OCI-LY7 (cell line): ENCODE measurements at regions not wholly inside any gene's neighbourhood (a gene's known extent, or its start where the extent isn't known, plus 50 kb on each side); places are given as distances from the start of the nearest gene placed in this dataset.

Experiments used
- BruUV-seq: library from RNA; stranded (reverse); fragments of 400-500 nt; replicated peaks from 2 replicates; lab custom pipeline; 2021; lab: Mats Ljungman, UMichigan
- CTCF ChIA-PET: fragments of 300-600 bp; sonication (Branson Sonifier 250); formaldehyde crosslinking; loops from one replicate; lab custom pipeline; 2022; ENCODE audit warnings: antibody characterized with exemption; ENCODE audit not compliant: unreplicated experiment; lab: Charles Lee
- POLR2A ChIA-PET: fragments of 300-600 bp; sonication (Branson Sonifier 250); formaldehyde crosslinking; loops from one replicate; lab custom pipeline; 2022; ENCODE audit warnings: antibody characterized with exemption; lab: Charles Lee
- DNase-seq: peaks from one replicate; pipeline ENCODE4 v3.0.0-alpha.2; 2015; ENCODE audit warnings: low spot score
- H2AFZ ChIP-seq: fragments of 200-600 bp; sonication (generic), shearing (Covaris generic); 2 replicates; pipeline ENCODE4 v1.6.1; 2014; ENCODE audit warnings: mild to moderate bottlenecking, antibody characterized with exemption, low read length, moderate library complexity
- H3K27ac ChIP-seq: fragments of 200-600 bp; sonication (generic); 2 replicates; pipeline ENCODE4 v1.5.1; 2014; ENCODE audit warnings: mixed run types, low read depth, mild to moderate bottlenecking, moderate library complexity, low read length, inconsistent platforms; ENCODE audit not compliant: poor library complexity, severe bottlenecking
- H3K36me3 ChIP-seq: fragments of 200-600 bp; sonication (generic); 2 replicates; pipeline ENCODE4 v1.6.1; 2014; ENCODE audit warnings: mild to moderate bottlenecking, antibody characterized with exemption, low read length, moderate library complexity, mixed read lengths; ENCODE audit not compliant: insufficient read depth
- H3K4me1 ChIP-seq: fragments of 200-600 bp; sonication (generic); 2 replicates; pipeline ENCODE4 v1.5.1; 2014; ENCODE audit warnings: mild to moderate bottlenecking, low read length; ENCODE audit not compliant: insufficient read depth, poor library complexity, severe bottlenecking
- H3K4me2 ChIP-seq: fragments of 200-600 bp; sonication (generic); 2 replicates; pipeline ENCODE4 v1.6.1; 2014; ENCODE audit warnings: mild to moderate bottlenecking, low read length
- H3K4me3 ChIP-seq: fragments of 200-600 bp; sonication (generic); 2 replicates; pipeline ENCODE4 v1.5.1; 2014; ENCODE audit warnings: mild to moderate bottlenecking, low read depth, low read length; ENCODE audit not compliant: poor library complexity, severe bottlenecking
- H3K79me2 ChIP-seq: fragments of 200-600 bp; sonication (generic); 2 replicates; pipeline ENCODE4 v1.6.1; 2016; ENCODE audit warnings: low read depth, mild to moderate bottlenecking, low read length, moderate library complexity, mixed read lengths; ENCODE audit not compliant: insufficient read depth
- H3K9me2 ChIP-seq: fragments of 200-600 bp; sonication (generic); 2 replicates; pipeline ENCODE4 v1.6.1; 2016; ENCODE audit warnings: mild to moderate bottlenecking, low read length, mixed read lengths; ENCODE audit not compliant: insufficient read depth
- H3K9me3 ChIP-seq: fragments of 200-600 bp; sonication (generic); 2 replicates; pipeline ENCODE4 v1.6.1; 2014; ENCODE audit warnings: mild to moderate bottlenecking, mixed run types, low read length, mixed read lengths
- H4K20me1 ChIP-seq: fragments of 200-600 bp; sonication (generic); 2 replicates; pipeline ENCODE4 v1.6.1; 2014; ENCODE audit warnings: mild to moderate bottlenecking, antibody characterized with exemption, low read length, moderate library complexity, mixed read lengths; ENCODE audit not compliant: insufficient read depth
- CTCF ChIP-seq: fragments of 200-600 bp; sonication (generic); conservative IDR thresholded peaks from 2 replicates; pipeline ENCODE4 v1.5.1; 2014; ENCODE audit warnings: mild to moderate bottlenecking, antibody characterized with exemption, low read length, moderate library complexity, mixed read lengths
- EZH2phosphoT487 ChIP-seq: fragments of 200-600 bp; sonication (generic); IDR thresholded peaks from 2 replicates; pipeline ENCODE4 v1.6.1; 2018; ENCODE audit warnings: low read depth, borderline replicate concordance, mild to moderate bottlenecking, mixed run types, antibody characterized with exemption, low read length, moderate library complexity, mixed read lengths
- intact Hi-C: fragments of 100-400 bp; cut with micrococcal nuclease; formaldehyde crosslinking; loops from one replicate; pipeline ENCODE4 v1.10.0; 2022; ENCODE audit not compliant: unreplicated experiment

GRCh38 chr16:85441890-85442670, 171.0 kb upstream of the GSE1 start:
- H3K9me3 ChIP-seq = no peaks in the 10 kb centered on the region
- no peaks in the 10 kb centered on the region for H3K9me2 ChIP-seq
- no peak overlapping the region for H3K4me3 ChIP-seq
- POLR2A ChIA-PET = interaction anchor here (1.0 kb wide), 1 partner anchor 127 kb away, joined by 3 read pairs; no protein-coding TSS in a partner anchor
- H3K4me1 ChIP-seq = peaks cover 29% of the 10 kb centered on the region
- no peaks in the 10 kb centered on the region for H4K20me1 ChIP-seq
- TF ChIP-seq EZH2phosphoT487 (no peak), CTCF (no peak)
- CTCF ChIA-PET = interaction anchor here (0.5 kb wide), 1 partner anchor 314 kb away, joined by 19 read pairs; no protein-coding TSS in a partner anchor
- no peak overlapping the region for H2AFZ ChIP-seq
- no peak overlapping the region for H3K4me2 ChIP-seq
- BruUV-seq = no TSS peak
- no peaks in the 10 kb centered on the region for H3K36me3 ChIP-seq
- DNase-seq = no peak
- no peaks in the 10 kb centered on the region for H3K79me2 ChIP-seq
- intact Hi-C loops = no loop called here
- H3K27ac ChIP-seq = no peak overlapping the region

- TF ChIP-seq CTCF (no peak), EZH2phosphoT487 (no peak)
- Histone ChIP-seq H3K4me1 (peaks cover 40% of the 10 kb centered on the region), H3K9me2 (no peaks in the 10 kb centered on the region), H3K4me2 (no peak overlapping the region), H2AFZ (no peak overlapping the region), H3K4me3 (no peak overlapping the region), H3K36me3 (no peaks in the 10 kb centered on the region), H3K79me2 (no peaks in the 10 kb centered on the region), H3K9me3 (no peaks in the 10 kb centered on the region), H3K27ac (no peak overlapping the region), H4K20me1 (no peaks in the 10 kb centered on the region)
- ChIA-PET POLR2A (interaction anchor here (0.6 kb wide), 1 partner anchor 230 kb away, joined by 5 read pairs; no protein-coding TSS in a partner anchor), CTCF (no interaction called here)
- no peak for DNase-seq
- intact Hi-C loops = no loop called here
- no TSS peak for BruUV-seq
Observed at GRCh38 chr16:85443116-85443515, 170.0 kb upstream of the GSE1 start.

- Histone ChIP-seq H4K20me1 (no peaks in the 10 kb centered on the region), H3K27ac (no peak overlapping the region), H3K4me2 (no peak overlapping the region), H3K4me3 (no peak overlapping the region), H2AFZ (no peak overlapping the region), H3K9me3 (no peaks in the 10 kb centered on the region), H3K79me2 (no peaks in the 10 kb centered on the region), H3K4me1 (peaks cover 44% of the 10 kb centered on the region), H3K36me3 (no peaks in the 10 kb centered on the region), H3K9me2 (no peaks in the 10 kb centered on the region)
- ChIA-PET POLR2A (interaction anchor here (0.6 kb wide), 1 partner anchor 230 kb away, joined by 5 read pairs; no protein-coding TSS in a partner anchor), CTCF (no interaction called here)
- intact Hi-C loops = no loop called here
- no peak for DNase-seq
- BruUV-seq = no TSS peak
- TF ChIP-seq EZH2phosphoT487 = no peak
- TF ChIP-seq CTCF = no peak
Observed at GRCh38 chr16:85443531-85443930, 169.6 kb upstream of the GSE1 start.
